Gastroesophageal sphincter (tissue), 3 donors: ENCODE measurements at regions not wholly inside any gene's neighbourhood (a gene's known extent, or its start where the extent isn't known, plus 50 kb on each side); places are given as distances from the start of the nearest gene placed in this dataset.

Source experiments
- CTCF ChIP-seq, 4 experiments: fragments of 200-600 bp in 2 of 4; fragments of 450-650 bp in 2 of 4; sonication (generic) in 1 of 4; IDR thresholded peaks; one replicate each; pipeline ENCODE4 v1.5.1; 2017 to 2019; ENCODE audit warnings: antibody characterized with exemption in 4 of 4, mild to moderate bottlenecking in 2 of 4, moderate library complexity in 2 of 4
- EP300 ChIP-seq: sonication (generic); formaldehyde crosslinking; IDR thresholded peaks from one replicate; pipeline ENCODE4 v1.6.1; 2017; ENCODE audit warnings: antibody characterized with exemption, mild to moderate bottlenecking
- POLR2A ChIP-seq, 2 donors: fragments of 450-650 bp; IDR thresholded peaks; one replicate each; pipeline ENCODE4 v1.6.1; 2017; ENCODE audit warnings: antibody characterized with exemption in 2 of 2, mild to moderate bottlenecking in 2 of 2, moderate library complexity in 1 of 2
- POLR2AphosphoS5 ChIP-seq: sonication (generic); formaldehyde crosslinking; IDR thresholded peaks from one replicate; pipeline ENCODE4 v1.6.1; 2017; ENCODE audit warnings: antibody characterized with exemption

- no peak for TF ChIP-seq CTCF (IDR thresholded peaks at IDR 0.05)
- no peak for TF ChIP-seq POLR2AphosphoS5
- no peak for TF ChIP-seq EP300
- no peak for TF ChIP-seq POLR2A (IDR thresholded peaks at IDR 0.05)
Measured at GRCh38 chr12:118651487-118651886, 275.1 kb downstream of the SUDS3 start.
